GM12872 (cell line): ENCODE measurements at regions not wholly inside any gene's neighbourhood (a gene's known extent, or its start where the extent isn't known, plus 50 kb on each side); places are given as distances from the start of the nearest gene placed in this dataset.

ENCODE experiments used
- TF ChIP-seq, protein P1 (sequence below): IDR thresholded peaks from 3 replicates; pipeline ENCODE4 v1.5.1; 2011; ENCODE audit warnings: low read depth, mild to moderate bottlenecking, low read length, moderate library complexity; ENCODE audit not compliant: insufficient read depth

DNA sequence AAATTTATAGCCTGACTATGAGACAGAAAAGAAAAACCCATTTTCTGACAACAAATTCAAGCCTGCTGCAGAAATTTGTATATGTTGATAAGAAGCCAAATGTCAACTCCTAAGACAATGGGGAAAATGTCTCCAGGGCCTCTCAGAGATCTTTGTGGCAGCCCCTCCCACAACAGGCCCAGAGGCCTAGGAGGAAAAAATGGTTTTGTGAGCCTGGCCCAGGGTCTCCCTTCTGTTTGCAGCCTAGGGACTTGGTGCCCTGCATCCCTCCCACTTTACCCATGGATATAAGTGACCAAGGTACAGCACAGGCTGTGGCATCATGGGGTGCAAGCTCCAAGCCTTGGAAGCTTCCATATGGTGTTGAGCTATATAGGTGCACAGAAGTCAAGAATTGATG lies 740.2 kb downstream of the SEMA5A start:
- TF ChIP-seq, protein P1, sequence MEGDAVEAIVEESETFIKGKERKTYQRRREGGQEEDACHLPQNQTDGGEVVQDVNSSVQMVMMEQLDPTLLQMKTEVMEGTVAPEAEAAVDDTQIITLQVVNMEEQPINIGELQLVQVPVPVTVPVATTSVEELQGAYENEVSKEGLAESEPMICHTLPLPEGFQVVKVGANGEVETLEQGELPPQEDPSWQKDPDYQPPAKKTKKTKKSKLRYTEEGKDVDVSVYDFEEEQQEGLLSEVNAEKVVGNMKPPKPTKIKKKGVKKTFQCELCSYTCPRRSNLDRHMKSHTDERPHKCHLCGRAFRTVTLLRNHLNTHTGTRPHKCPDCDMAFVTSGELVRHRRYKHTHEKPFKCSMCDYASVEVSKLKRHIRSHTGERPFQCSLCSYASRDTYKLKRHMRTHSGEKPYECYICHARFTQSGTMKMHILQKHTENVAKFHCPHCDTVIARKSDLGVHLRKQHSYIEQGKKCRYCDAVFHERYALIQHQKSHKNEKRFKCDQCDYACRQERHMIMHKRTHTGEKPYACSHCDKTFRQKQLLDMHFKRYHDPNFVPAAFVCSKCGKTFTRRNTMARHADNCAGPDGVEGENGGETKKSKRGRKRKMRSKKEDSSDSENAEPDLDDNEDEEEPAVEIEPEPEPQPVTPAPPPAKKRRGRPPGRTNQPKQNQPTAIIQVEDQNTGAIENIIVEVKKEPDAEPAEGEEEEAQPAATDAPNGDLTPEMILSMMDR = no peak

GRCh38 chr5:8807636-8808035 lies 738.2 kb downstream of the SEMA5A start:
- TF ChIP-seq, protein P1 = no peak

DNA sequence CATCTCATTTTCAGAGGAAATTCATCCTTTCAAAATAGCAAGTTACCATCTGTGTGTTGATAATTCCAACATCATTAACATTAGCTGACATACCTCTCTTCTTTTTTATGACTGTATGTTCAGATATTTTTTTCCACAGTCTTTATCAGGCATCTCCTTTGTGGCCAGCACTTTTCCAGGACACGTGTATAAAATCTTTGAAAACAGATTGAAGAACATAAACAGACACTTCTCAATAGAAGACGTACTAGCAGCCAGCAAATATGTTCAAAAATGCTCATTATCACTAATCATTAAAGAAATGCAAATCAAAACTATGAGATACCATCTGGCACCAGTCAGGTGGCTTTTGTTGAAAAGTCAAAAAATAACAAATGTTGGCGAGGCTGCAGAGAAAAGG lies 734.3 kb downstream of the SEMA5A start:
- TF ChIP-seq, protein P1 = no peak

DNA sequence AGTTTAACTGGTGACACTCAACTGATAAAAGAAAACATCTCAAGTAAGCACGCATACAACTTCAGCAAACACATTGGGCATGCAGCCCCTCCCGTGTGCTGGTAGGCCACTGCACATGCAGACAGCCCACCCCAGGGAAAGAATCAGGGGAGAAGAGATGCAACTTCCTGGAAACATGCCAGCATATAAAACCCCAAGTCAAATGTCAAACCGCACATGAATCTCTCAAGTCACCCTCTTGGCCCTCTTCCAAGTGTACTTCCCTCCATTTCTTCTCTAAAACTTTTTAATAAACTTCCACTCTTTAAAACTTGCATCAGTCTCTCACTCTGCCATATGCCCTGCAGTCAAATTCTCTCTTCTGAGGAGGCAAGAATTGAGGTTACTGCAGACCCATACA lies 732.7 kb downstream of the SEMA5A start:
- TF ChIP-seq, protein P1 = no peak

- TF ChIP-seq, protein P1 = no peak
These were observed 731.8 kb downstream of the SEMA5A start for GRCh38 chr5:8814105-8814504.

GRCh38 chr5:8824371-8824770 lies 721.5 kb downstream of the SEMA5A start:
- TF ChIP-seq, protein P1 = no peak

GRCh38 chr5:8825139-8825757 lies 720.6 kb downstream of the SEMA5A start:
- TF ChIP-seq, protein P1 = no peak
